Renal pelvis (tissue), 1 donor: ENCODE measurements at regions not wholly inside any gene's neighbourhood (a gene's known extent, or its start where the extent isn't known, plus 50 kb on each side); places are given as distances from the start of the nearest gene placed in this dataset.
A peak's percentile ranks its signal among the peaks of the same experiment; 100 is the strongest.

Experiments used
- DNase-seq: peaks from one replicate; pipeline ENCODE4 v3.0.0-alpha.2; 2013

- DNase-seq: no peak
These were observed 115.5 kb downstream of the C9orf50 start for GRCh38 chr9:129505270-129505902.

- no peak for DNase-seq
These were observed 116.5 kb downstream of the C9orf50 start for GRCh38 chr9:129504404-129504803.

GRCh38 chr9:129501771-129502319 lies 119.1 kb downstream of the C9orf50 start:
- DNase-seq: no peak

- DNase-seq: no peak
These were observed 119.8 kb downstream of the C9orf50 start for GRCh38 chr9:129500863-129501770.

- no peak for DNase-seq
These were observed 120.6 kb downstream of the C9orf50 start for GRCh38 chr9:129500161-129500862.

GRCh38 chr9:129498451-129499384 lies 122.2 kb downstream of the C9orf50 start:
- no peak for DNase-seq

GRCh38 chr9:129497813-129498450 lies 123.0 kb downstream of the C9orf50 start:
- no peak for DNase-seq

- DNase-seq: no peak
These were observed 123.7 kb downstream of the C9orf50 start for GRCh38 chr9:129497005-129497812.

GRCh38 chr9:129496473-129497004 lies 124.4 kb downstream of the C9orf50 start:
- peak; percentile 96 for DNase-seq

- DNase-seq: peak; percentile 94
These were observed 125.1 kb downstream of the C9orf50 start for GRCh38 chr9:129495620-129496472.

- no peak for DNase-seq
These were observed 126.7 kb downstream of the C9orf50 start for GRCh38 chr9:129494113-129494789.

GRCh38 chr9:129493706-129494047 lies 127.2 kb downstream of the C9orf50 start:
- DNase-seq: no peak

- DNase-seq: no peak
These were observed 127.7 kb downstream of the C9orf50 start for GRCh38 chr9:129493002-129493705.

GRCh38 chr9:129491487-129491855 lies 129.4 kb downstream of the C9orf50 start:
- DNase-seq: no peak

GRCh38 chr9:129490583-129491486 lies 130.1 kb downstream of the C9orf50 start:
- DNase-seq: no peak
